A549 (cell line): ENCODE measurements at regions not wholly inside any gene's neighbourhood (a gene's known extent, or its start where the extent isn't known, plus 50 kb on each side); places are given as distances from the start of the nearest gene placed in this dataset.

Experiments used
- HEYL ChIP-seq: fragments of 250-450 bp; sonication (Bioruptor Pico); IDR thresholded peaks from 2 replicates; pipeline ENCODE4 v1.8.0; 2021; ENCODE audit warnings: mild to moderate bottlenecking, moderate library complexity
- RCOR1 ChIP-seq: fragments of 150-350 bp; IDR thresholded peaks from 2 replicates; pipeline ENCODE4 v1.6.1; 2014; ENCODE audit warnings: antibody characterized with exemption, low read length, low read depth
- SREBF2 ChIP-seq: fragments of 450-650 bp; IDR thresholded peaks from 2 replicates; pipeline ENCODE4 v1.6.1; 2014; ENCODE audit warnings: mild to moderate bottlenecking, moderate library complexity
- TP53 ChIP-seq: fragments of 250-450 bp; sonication (Bioruptor Pico); IDR thresholded peaks from 2 replicates; pipeline ENCODE4 v1.5.0; 2021; ENCODE audit warnings: mild to moderate bottlenecking, moderate library complexity
- TF ChIP-seq, protein P1 (sequence below): fragments of >200 bp; sonication (Bioruptor Twin); formaldehyde crosslinking; IDR thresholded peaks from 3 replicates; pipeline ENCODE4 v1.5.1; 2016

DNA sequence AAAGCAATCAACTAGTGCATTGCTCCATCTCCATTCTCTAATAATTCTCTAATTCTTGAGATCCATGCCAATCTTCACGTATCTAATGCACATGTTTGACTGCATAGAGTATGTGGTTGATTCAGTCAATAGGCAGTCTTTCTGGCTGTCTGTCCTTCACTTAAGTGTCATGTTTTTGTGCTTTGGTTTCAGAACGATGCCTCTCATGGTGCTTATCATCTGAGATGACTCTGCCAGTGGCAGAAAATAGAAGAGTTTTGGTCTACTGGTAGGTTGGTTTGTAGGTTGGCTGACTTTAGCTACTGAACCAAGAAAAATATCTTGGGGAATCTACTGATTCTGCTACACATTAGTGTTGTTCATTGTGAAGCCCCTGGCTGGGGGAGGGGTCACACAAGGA lies 364.2 kb downstream of the SFMBT2 start:
- TF ChIP-seq HEYL (CRISPR knock-in tag) (no peak), SREBF2 (no peak), RCOR1 (no peak), TP53 (no peak)
- TF ChIP-seq, protein P1, sequence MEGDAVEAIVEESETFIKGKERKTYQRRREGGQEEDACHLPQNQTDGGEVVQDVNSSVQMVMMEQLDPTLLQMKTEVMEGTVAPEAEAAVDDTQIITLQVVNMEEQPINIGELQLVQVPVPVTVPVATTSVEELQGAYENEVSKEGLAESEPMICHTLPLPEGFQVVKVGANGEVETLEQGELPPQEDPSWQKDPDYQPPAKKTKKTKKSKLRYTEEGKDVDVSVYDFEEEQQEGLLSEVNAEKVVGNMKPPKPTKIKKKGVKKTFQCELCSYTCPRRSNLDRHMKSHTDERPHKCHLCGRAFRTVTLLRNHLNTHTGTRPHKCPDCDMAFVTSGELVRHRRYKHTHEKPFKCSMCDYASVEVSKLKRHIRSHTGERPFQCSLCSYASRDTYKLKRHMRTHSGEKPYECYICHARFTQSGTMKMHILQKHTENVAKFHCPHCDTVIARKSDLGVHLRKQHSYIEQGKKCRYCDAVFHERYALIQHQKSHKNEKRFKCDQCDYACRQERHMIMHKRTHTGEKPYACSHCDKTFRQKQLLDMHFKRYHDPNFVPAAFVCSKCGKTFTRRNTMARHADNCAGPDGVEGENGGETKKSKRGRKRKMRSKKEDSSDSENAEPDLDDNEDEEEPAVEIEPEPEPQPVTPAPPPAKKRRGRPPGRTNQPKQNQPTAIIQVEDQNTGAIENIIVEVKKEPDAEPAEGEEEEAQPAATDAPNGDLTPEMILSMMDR = no peak
